Adrenal gland (tissue), 9 donors: ENCODE measurements at regions not wholly inside any gene's neighbourhood (a gene's known extent, or its start where the extent isn't known, plus 50 kb on each side); places are given as distances from the start of the nearest gene placed in this dataset.

ENCODE experiments used
- DNase-seq, 7 donors: peaks; one replicate each; pipeline ENCODE4 v3.0.0-alpha.2; 2019 to 2020
- H3K27ac ChIP-seq, 5 donors: fragments of 200-600 bp; sonication (generic) in 4 of 5; 1 replicate in 3 of 5; 2 replicates in 2 of 5; pipeline versions ENCODE4 v1.5.1 to v1.8.0; 2016 to 2020; ENCODE audit warnings: mild to moderate bottlenecking in 1 of 5
- H3K27me3 ChIP-seq: fragments of 200-600 bp; 2 replicates; pipeline ENCODE4 v1.8.0; 2021
- H3K36me3 ChIP-seq, 2 donors: fragments of 200-600 bp; replicated peaks in 1 of 2; 1 replicate in 1 of 2; 2 replicates in 1 of 2; pipeline versions ENCODE4 v1.5.1 to v1.8.0; 2018 to 2022
- H3K4me1 ChIP-seq, 2 donors: fragments of 200-600 bp; replicated peaks in 1 of 2; 1 replicate in 1 of 2; 2 replicates in 1 of 2; pipeline versions ENCODE4 v1.5.1 to v1.8.0; 2018 to 2021
- H3K4me3 ChIP-seq, 4 donors: fragments of 200-600 bp; sonication (generic) in 3 of 4; one replicate each; pipeline ENCODE4 v1.5.1; 2016 to 2018
- H3K9me3 ChIP-seq, 3 donors: fragments of 200-600 bp; sonication (generic) in 1 of 3; replicated peaks in 1 of 3; 1 replicate in 2 of 3; 2 replicates in 1 of 3; pipeline versions ENCODE4 v1.5.1 to v1.8.0; 2016 to 2021
- POLR2A ChIP-seq, 2 donors: fragments of 450-650 bp; IDR thresholded peaks; one replicate each; pipeline ENCODE4 v1.6.1; 2017; ENCODE audit warnings: antibody characterized with exemption in 2 of 2, mild to moderate bottlenecking in 2 of 2, moderate library complexity in 1 of 2
- WGBS, 4 donors: extraction: QIAGEN DNeasy Blood & Tissue Kit in 2 of 4; methylation state at CpG; one replicate each; pipeline versions ENCODE4 v1.1.5 to v1.1.7; 2013 to 2017; 5-methylcytosine and 5-hydroxymethylcytosine counted together
- intact Hi-C, 2 donors: fragments of 100-400 bp; cut with DNase I; formaldehyde crosslinking; loops; one replicate each; pipeline versions ENCODE4 v1.14.1 to v1.15.0; 2022 to 2023
- TF ChIP-seq, protein P1 (sequence below), 6 experiments: fragments of 450-650 bp in 4 of 6; fragments of 200-600 bp in 2 of 6; sonication (generic) in 1 of 6; IDR thresholded peaks; 1 replicate in 5 of 6; 2 replicates in 1 of 6; pipeline versions ENCODE4 v1.5.1 to v1.8.0; 2016 to 2021; ENCODE audit warnings: antibody characterized with exemption in 6 of 6, mild to moderate bottlenecking in 2 of 6, moderate library complexity in 1 of 6
- donor health status: healthy with polysubstance abuse.
- donor health status: Bipolar disorder and iron deficiency.
- donor health status: DM: yes; HTN: yes; CAD: no.
- donor health status: DM: no; HTN: no; CAD: no.
- donor health status: DM: no; HTN: no; CAD: no.

DNA sequence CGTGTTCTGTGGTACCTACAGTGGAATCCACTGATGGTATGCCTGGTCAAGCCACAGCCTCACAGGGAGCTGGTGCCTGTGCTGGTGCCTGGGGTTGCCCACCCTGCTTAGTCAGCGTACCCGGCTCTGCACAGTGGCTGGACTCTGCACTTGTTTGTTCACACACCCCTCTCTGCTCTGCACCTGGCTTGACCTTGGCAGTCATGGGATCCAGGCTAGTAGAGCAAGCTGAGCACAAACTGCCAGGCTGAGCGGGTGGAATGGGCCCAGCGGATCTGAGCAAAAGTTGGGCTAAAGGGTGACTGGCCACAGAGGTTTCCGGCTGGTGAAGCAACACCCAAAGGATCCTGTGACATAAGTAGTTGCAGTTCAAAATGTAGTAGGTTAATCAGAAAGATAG, 163.5 kb downstream of the CDH19 start:
- TF ChIP-seq, protein P1, sequence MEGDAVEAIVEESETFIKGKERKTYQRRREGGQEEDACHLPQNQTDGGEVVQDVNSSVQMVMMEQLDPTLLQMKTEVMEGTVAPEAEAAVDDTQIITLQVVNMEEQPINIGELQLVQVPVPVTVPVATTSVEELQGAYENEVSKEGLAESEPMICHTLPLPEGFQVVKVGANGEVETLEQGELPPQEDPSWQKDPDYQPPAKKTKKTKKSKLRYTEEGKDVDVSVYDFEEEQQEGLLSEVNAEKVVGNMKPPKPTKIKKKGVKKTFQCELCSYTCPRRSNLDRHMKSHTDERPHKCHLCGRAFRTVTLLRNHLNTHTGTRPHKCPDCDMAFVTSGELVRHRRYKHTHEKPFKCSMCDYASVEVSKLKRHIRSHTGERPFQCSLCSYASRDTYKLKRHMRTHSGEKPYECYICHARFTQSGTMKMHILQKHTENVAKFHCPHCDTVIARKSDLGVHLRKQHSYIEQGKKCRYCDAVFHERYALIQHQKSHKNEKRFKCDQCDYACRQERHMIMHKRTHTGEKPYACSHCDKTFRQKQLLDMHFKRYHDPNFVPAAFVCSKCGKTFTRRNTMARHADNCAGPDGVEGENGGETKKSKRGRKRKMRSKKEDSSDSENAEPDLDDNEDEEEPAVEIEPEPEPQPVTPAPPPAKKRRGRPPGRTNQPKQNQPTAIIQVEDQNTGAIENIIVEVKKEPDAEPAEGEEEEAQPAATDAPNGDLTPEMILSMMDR (IDR thresholded peaks at IDR 0.05), result no peak
- TF ChIP-seq POLR2A (IDR thresholded peaks at IDR 0.05), result no peak
- Histone ChIP-seq H3K27ac (no peak overlapping the region), H3K36me3 (no peaks in the 10 kb centered on the region), H3K4me1 (no peaks in the 10 kb centered on the region), H3K27me3 (no peaks in the 10 kb centered on the region), H3K9me3 (no peaks in the 10 kb centered on the region), H3K4me3 (no peak overlapping the region)
- no peak for DNase-seq
- intact Hi-C loops, result no loop called here
- WGBS, 4 donors, result 74 to 91% (median 80%) methylated on average over 5 to 6 of the region's 6 CpGs

DNA sequence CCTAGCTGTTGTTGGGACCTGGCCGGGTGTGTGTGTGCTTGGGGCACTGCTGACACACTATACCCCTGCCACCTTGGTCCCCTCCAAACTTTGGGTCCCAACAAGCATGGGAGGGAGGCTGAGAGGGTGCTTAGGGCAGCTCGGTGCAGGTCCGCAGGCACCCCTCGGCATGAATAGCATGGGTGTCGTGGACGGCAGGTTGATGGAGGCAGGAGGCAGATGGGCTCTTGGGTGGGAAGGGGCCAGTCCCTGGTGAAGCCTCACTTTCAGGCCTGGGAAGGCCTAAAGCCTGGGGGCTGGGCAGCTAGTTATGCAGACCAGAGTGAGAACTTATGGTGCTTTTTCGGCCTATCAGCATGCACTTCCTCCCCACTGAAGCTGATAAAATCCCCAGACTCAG, 164.2 kb downstream of the CDH19 start:
- TF ChIP-seq POLR2A (IDR thresholded peaks at IDR 0.05), result no peak
- TF ChIP-seq, protein P1 (IDR thresholded peaks at IDR 0.05), result no peak
- WGBS, 4 donors, result 87 to 92% (median 89%) methylated on average over 2 to 7 of the region's 7 CpGs
- Histone ChIP-seq H3K36me3 (no peaks in the 10 kb centered on the region), H3K27ac (no peak overlapping the region), H3K4me1 (no peaks in the 10 kb centered on the region), H3K9me3 (no peaks in the 10 kb centered on the region), H3K27me3 (no peaks in the 10 kb centered on the region), H3K4me3 (no peak overlapping the region)
- no peak for DNase-seq
- intact Hi-C loops, result no loop called here

DNA sequence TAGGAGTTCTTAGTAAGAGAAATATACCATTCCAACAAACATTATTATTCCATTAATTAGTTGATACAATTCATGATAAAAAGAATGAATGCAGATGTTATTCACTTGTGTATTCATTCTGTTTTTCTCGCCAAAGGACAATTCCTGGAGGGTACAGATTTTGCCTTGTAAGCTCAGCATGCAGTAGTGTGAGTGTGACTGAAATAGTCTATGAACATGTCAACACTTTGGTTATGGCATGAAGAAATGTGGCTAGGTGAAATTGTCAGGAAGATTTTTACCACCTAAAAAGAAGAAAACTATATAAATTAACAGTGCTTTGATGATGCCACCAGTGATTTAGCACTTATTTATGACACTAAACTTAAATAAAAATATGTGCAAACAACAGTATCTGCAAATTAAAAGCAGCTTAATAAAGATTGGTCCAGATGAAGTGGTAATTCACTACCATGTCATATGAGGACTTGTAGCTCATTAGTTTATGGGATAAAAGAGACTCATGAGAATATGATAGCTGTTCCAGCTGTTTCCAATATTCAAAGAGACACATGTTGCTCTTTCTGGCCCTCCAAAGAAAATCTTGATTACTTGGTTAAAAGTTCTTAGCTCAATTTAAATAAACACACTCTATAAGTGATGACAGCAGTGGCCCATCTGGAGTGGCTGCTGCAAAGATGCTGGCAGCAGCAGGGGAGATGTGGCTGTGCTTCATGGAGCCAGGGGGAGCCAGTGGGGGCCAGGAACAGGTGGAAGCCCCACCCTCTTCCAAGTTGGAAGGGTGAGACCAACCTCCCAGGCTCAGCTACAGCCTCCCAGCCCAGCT, 165.0 kb downstream of the CDH19 start:
- WGBS, 4 donors, result 67 to 72% (median 68%) methylated on average over 1 of the region's 1 CpG
- DNase-seq, result no peak
- Histone ChIP-seq H3K36me3 (no peaks in the 10 kb centered on the region), H3K9me3 (no peaks in the 10 kb centered on the region), H3K27me3 (no peaks in the 10 kb centered on the region), H3K27ac (no peak overlapping the region), H3K4me3 (no peak overlapping the region), H3K4me1 (no peaks in the 10 kb centered on the region)
- TF ChIP-seq, protein P1 (IDR thresholded peaks at IDR 0.05), result no peak
- no peak for TF ChIP-seq POLR2A (IDR thresholded peaks at IDR 0.05)
- intact Hi-C loops, result no loop called here

DNA sequence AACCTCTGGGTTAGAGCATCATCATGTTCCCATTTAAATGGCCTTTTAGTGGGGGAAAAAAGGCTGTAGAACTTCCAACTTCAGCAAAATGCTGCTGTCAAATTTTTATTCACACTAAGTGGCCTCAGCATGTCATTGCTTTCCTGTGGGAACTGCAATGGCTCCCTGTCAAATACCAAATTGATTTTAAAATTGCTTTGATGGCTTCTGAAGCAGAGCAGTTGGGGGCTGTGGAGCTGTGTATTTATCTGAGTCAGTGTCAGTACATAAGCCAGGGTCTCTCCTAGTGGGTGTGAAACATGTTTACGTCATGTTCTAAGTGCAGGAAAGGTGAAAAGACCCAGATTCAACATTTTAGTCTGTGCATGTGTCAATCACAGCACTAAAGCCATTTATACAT, 171.3 kb downstream of the CDH19 start:
- intact Hi-C loops, result no loop called here
- no peaks in the 10 kb centered on the region for H3K27me3 ChIP-seq
- TF ChIP-seq, protein P1 (IDR thresholded peaks at IDR 0.05), result no peak
- TF ChIP-seq POLR2A (IDR thresholded peaks at IDR 0.05), result no peak
- H3K4me3 ChIP-seq, result no peak overlapping the region
- no peaks in the 10 kb centered on the region for H3K4me1 ChIP-seq
- 60 to 80% (median 69%) methylated on average over 1 of the region's 1 CpG for WGBS, 4 donors
- no peaks in the 10 kb centered on the region for H3K36me3 ChIP-seq
- H3K9me3 ChIP-seq, result no peaks in the 10 kb centered on the region
- DNase-seq, result no peak
- H3K27ac ChIP-seq, result no peak overlapping the region
